ENCODE measurements at regions not wholly inside any gene's neighbourhood (a gene's known extent, or its start where the extent isn't known, plus 50 kb on each side); places are given as distances from the start of the nearest gene placed in this dataset.

DNA sequence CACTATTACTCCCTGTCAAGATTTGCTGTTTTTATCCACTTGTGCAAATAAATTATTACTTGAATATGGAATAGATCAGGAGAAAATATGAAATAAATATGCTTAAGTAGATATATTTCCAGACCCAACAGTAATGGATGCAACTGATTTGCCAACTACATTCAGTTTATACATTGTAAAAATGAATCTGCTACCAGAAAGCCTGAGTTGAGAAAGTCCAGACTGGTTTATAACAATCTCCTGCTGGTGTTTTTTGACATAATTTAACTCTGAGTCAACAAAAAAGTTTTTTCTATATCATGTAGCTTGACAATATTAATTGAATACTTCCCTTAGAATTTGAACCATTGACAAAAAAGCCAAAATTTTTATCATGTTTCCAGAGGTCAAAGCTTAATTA, 265.8 kb upstream of the SEMA3D start:
- TF ChIP-seq EP300 (IDR thresholded peaks at IDR 0.05; ENCODE audit: borderline replicate concordance) (no peak), TEAD4 (IDR thresholded peaks at IDR 0.05) (no peak), CREB1 (IDR thresholded peaks at IDR 0.05; ENCODE audit: low read depth) (no peak), EGR1 (IDR thresholded peaks at IDR 0.05) (no peak), TAF1 (IDR thresholded peaks at IDR 0.05; ENCODE audit: low read depth) (no peak), NFIC (IDR thresholded peaks at IDR 0.05) (no peak), FOXM1 (IDR thresholded peaks at IDR 0.05; ENCODE audit: borderline replicate concordance, low read depth) (no peak), RAD21 (IDR thresholded peaks at IDR 0.05; ENCODE audit: low read depth) (no peak), ZBTB7A (IDR thresholded peaks at IDR 0.05; ENCODE audit: low read depth) (no peak), YY1 (IDR thresholded peaks at IDR 0.05; ENCODE audit: low read depth) (no peak), TCF12 (IDR thresholded peaks at IDR 0.05; ENCODE audit: low read depth) (no peak), CEBPB (IDR thresholded peaks at IDR 0.05) (no peak)
- TF ChIP-seq, protein P1, sequence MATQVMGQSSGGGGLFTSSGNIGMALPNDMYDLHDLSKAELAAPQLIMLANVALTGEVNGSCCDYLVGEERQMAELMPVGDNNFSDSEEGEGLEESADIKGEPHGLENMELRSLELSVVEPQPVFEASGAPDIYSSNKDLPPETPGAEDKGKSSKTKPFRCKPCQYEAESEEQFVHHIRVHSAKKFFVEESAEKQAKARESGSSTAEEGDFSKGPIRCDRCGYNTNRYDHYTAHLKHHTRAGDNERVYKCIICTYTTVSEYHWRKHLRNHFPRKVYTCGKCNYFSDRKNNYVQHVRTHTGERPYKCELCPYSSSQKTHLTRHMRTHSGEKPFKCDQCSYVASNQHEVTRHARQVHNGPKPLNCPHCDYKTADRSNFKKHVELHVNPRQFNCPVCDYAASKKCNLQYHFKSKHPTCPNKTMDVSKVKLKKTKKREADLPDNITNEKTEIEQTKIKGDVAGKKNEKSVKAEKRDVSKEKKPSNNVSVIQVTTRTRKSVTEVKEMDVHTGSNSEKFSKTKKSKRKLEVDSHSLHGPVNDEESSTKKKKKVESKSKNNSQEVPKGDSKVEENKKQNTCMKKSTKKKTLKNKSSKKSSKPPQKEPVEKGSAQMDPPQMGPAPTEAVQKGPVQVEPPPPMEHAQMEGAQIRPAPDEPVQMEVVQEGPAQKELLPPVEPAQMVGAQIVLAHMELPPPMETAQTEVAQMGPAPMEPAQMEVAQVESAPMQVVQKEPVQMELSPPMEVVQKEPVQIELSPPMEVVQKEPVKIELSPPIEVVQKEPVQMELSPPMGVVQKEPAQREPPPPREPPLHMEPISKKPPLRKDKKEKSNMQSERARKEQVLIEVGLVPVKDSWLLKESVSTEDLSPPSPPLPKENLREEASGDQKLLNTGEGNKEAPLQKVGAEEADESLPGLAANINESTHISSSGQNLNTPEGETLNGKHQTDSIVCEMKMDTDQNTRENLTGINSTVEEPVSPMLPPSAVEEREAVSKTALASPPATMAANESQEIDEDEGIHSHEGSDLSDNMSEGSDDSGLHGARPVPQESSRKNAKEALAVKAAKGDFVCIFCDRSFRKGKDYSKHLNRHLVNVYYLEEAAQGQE (IDR thresholded peaks at IDR 0.05; ENCODE audit: low read depth), result no peak
- TF ChIP-seq, protein P2, sequence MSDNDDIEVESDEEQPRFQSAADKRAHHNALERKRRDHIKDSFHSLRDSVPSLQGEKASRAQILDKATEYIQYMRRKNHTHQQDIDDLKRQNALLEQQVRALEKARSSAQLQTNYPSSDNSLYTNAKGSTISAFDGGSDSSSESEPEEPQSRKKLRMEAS (IDR thresholded peaks at IDR 0.05), result no peak
- TF ChIP-seq, protein P3, sequence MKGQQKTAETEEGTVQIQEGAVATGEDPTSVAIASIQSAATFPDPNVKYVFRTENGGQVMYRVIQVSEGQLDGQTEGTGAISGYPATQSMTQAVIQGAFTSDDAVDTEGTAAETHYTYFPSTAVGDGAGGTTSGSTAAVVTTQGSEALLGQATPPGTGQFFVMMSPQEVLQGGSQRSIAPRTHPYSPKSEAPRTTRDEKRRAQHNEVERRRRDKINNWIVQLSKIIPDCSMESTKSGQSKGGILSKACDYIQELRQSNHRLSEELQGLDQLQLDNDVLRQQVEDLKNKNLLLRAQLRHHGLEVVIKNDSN (IDR thresholded peaks at IDR 0.05), result no peak

DNA sequence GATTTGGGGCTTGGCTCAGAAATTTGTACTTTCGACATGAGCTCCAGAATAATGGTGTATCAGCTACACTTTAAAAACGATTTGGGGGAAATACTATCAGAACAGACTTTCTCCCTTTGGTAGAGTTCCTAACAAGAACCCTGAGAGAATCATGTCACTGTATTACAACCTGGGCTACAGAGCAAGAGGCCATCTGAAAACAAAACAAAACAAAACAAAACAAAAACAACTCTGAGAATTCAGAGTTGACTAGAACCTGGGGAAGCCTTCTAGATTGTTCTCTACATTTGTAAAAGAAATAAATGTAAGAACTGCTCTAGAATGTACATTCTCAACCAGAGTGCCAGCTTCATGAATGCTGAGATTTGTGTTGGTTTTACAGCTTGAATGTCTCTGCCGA, 262.6 kb upstream of the SEMA3D start:
- no peak for TF ChIP-seq TEAD4 (IDR thresholded peaks at IDR 0.05)

DNA sequence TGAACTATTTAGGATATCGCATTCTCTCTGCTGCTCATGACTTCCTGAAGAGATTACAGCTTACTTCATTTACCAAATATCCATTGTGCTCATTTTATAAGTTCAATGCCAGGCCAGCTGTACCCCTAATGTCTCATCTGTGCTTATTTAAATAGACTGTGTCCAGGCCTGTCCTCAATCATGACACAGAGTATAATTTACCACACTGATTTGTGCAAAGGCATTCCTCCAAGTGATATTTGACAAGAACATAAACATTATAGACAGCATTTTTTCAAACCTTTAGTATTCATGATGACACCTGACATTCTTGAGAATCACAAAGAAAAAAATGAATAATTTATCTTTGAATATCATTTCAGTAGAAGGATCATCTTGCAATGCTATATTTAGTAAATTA, 260.1 kb upstream of the SEMA3D start:
- TF ChIP-seq, protein P1 (IDR thresholded peaks at IDR 0.05; ENCODE audit: low read depth), result no peak
- TF ChIP-seq TCF12 (IDR thresholded peaks at IDR 0.05; ENCODE audit: low read depth), result no peak
- no peak for TF ChIP-seq ZBTB7A (IDR thresholded peaks at IDR 0.05; ENCODE audit: low read depth)
- no peak for TF ChIP-seq CREB1 (IDR thresholded peaks at IDR 0.05; ENCODE audit: low read depth)
- TF ChIP-seq, protein P3 (IDR thresholded peaks at IDR 0.05), result no peak
- no peak for TF ChIP-seq NFIC (IDR thresholded peaks at IDR 0.05)
- TF ChIP-seq CEBPB (IDR thresholded peaks at IDR 0.05), result no peak
- TF ChIP-seq, protein P2 (IDR thresholded peaks at IDR 0.05), result no peak
- no peak for TF ChIP-seq YY1 (IDR thresholded peaks at IDR 0.05; ENCODE audit: low read depth)
- no peak for TF ChIP-seq FOXM1 (IDR thresholded peaks at IDR 0.05; ENCODE audit: borderline replicate concordance, low read depth)
- no peak for TF ChIP-seq TAF1 (IDR thresholded peaks at IDR 0.05; ENCODE audit: low read depth)
- TF ChIP-seq TEAD4 (IDR thresholded peaks at IDR 0.05), result no peak
- no peak for TF ChIP-seq EGR1 (IDR thresholded peaks at IDR 0.05)
- TF ChIP-seq EP300 (IDR thresholded peaks at IDR 0.05; ENCODE audit: borderline replicate concordance), result no peak
- TF ChIP-seq RAD21 (IDR thresholded peaks at IDR 0.05; ENCODE audit: low read depth), result no peak

DNA sequence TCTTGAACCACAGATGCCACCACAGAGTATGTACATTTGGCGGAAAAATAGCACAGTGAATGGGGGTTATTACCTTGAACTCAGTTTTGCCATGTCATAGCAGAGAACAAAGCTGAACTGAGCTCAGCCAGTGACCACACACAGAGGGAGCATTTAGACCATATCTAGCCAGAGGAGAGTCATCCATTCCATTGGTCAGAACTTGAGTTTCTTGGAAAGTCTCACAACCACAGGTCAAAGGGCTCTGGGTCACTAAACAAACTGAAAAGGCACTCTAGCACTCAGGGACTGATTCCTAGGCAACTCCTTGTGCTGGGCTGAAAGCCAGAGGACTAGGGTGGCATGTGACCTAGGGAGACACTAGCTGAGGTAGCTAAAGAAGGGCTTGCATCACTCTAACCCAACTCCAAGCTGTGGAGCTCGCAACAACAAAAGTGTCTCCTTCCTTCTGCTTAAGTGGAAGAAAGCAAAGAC, 239.7 kb upstream of the SEMA3D start:
- TF ChIP-seq TAF1 (IDR thresholded peaks at IDR 0.05; ENCODE audit: low read depth) (no peak), FOXM1 (IDR thresholded peaks at IDR 0.05; ENCODE audit: borderline replicate concordance, low read depth) (no peak), EGR1 (IDR thresholded peaks at IDR 0.05) (no peak), NFIC (IDR thresholded peaks at IDR 0.05) (no peak), TCF12 (IDR thresholded peaks at IDR 0.05; ENCODE audit: low read depth) (no peak), TEAD4 (IDR thresholded peaks at IDR 0.05) (no peak), RAD21 (IDR thresholded peaks at IDR 0.05; ENCODE audit: low read depth) (no peak), CREB1 (IDR thresholded peaks at IDR 0.05; ENCODE audit: low read depth) (no peak), YY1 (IDR thresholded peaks at IDR 0.05; ENCODE audit: low read depth) (no peak), ZBTB7A (IDR thresholded peaks at IDR 0.05; ENCODE audit: low read depth) (no peak), EP300 (IDR thresholded peaks at IDR 0.05; ENCODE audit: borderline replicate concordance) (no peak), CEBPB (IDR thresholded peaks at IDR 0.05) (no peak)
- TF ChIP-seq, protein P3 (IDR thresholded peaks at IDR 0.05), result no peak
- TF ChIP-seq, protein P1 (IDR thresholded peaks at IDR 0.05; ENCODE audit: low read depth), result no peak
- TF ChIP-seq, protein P2 (IDR thresholded peaks at IDR 0.05), result no peak

Data from Ishikawa (cell line).